ENCODE measurements at regions not wholly inside any gene's neighbourhood (a gene's known extent, or its start where the extent isn't known, plus 50 kb on each side); places are given as distances from the start of the nearest gene placed in this dataset.

DNA sequence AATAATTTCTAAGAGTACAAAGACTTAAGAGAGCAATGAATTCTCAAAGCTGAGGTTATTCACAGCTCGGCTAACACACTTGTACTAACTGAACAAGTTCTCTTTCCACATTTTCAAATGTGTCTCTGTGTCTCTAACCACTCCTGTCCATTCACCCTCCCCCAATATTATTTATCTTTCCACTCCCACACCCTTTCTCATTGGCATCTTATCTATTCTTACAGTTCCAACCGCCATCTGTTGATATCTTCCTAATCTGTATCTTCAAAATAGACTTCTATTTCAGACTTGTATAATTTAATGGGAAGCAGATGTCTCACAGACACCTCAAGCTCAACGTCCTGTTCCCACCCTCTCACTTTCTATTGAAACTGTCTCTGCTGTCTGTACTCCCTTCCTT is 205.9 kb downstream of the ANXA1 start:
- no peak for DNase-seq (ENCODE audit: low read depth, low spot score)
- dilution Hi-C loops (cut with MboI; ENCODE audit: extremely low pct_ligation_motif_present, low sequenced_read_pairs), result no loop called here
- no peaks in the 10 kb centered on the region for H3K36me3 ChIP-seq (ENCODE audit: control insufficient read depth in 2 of 2, extremely low read depth in 1 of 2, insufficient read depth in 2 of 2, low read length in 2 of 2)
- no peaks in the 10 kb centered on the region for H3K9me1 ChIP-seq (replicated peaks; ENCODE audit: control insufficient read depth, extremely low read depth, insufficient read depth, low read length)
- no peak overlapping the region for H3K9ac ChIP-seq (replicated peaks; ENCODE audit: extremely low read depth, insufficient read depth, low read length)
- no peak overlapping the region for H3K4me2 ChIP-seq (ENCODE audit: insufficient read depth, low read length)
- H3K4me1 ChIP-seq (ENCODE audit: control insufficient read depth, extremely low read depth, insufficient read depth, low read length), result no peaks in the 10 kb centered on the region
- H3K4me3 ChIP-seq (replicated peaks in 1 of 3; ENCODE audit: insufficient read depth in 1 of 3, low read depth in 1 of 3, low read length in 3 of 3), result no peak overlapping the region
- no peaks in the 10 kb centered on the region for H4K20me1 ChIP-seq (replicated peaks; ENCODE audit: control insufficient read depth, extremely low read depth, insufficient read depth, low read length)
- CTCF ChIA-PET, result interaction anchor here (0.6 kb wide), 1 partner anchor 157 kb away, joined by 4 read pairs; no protein-coding TSS in a partner anchor
- H3K9me3 ChIP-seq (replicated peaks; ENCODE audit: control insufficient read depth, insufficient read depth, low read length), result no peaks in the 10 kb centered on the region
- H3K79me2 ChIP-seq (ENCODE audit: control insufficient read depth, insufficient read depth, low read length), result no peaks in the 10 kb centered on the region
- POLR2A ChIA-PET, result no interaction called here
- TF ChIP-seq, protein P1, sequence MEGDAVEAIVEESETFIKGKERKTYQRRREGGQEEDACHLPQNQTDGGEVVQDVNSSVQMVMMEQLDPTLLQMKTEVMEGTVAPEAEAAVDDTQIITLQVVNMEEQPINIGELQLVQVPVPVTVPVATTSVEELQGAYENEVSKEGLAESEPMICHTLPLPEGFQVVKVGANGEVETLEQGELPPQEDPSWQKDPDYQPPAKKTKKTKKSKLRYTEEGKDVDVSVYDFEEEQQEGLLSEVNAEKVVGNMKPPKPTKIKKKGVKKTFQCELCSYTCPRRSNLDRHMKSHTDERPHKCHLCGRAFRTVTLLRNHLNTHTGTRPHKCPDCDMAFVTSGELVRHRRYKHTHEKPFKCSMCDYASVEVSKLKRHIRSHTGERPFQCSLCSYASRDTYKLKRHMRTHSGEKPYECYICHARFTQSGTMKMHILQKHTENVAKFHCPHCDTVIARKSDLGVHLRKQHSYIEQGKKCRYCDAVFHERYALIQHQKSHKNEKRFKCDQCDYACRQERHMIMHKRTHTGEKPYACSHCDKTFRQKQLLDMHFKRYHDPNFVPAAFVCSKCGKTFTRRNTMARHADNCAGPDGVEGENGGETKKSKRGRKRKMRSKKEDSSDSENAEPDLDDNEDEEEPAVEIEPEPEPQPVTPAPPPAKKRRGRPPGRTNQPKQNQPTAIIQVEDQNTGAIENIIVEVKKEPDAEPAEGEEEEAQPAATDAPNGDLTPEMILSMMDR (IDR thresholded peaks at IDR 0.05; ENCODE audit: extremely low read depth in 1 of 2, insufficient read depth in 1 of 2, low read depth in 1 of 2, low read length in 2 of 2), result no peak
- intact Hi-C loops (cut with micrococcal nuclease), result no loop called here
- BruUV-seq (replicated peaks), result no TSS peak
- H2AFZ ChIP-seq (ENCODE audit: low read depth, low read length), result no peak overlapping the region
- H3K27ac ChIP-seq (ENCODE audit: insufficient read depth, low read depth, low read length), result no peak overlapping the region
- no peak for FAIRE-seq
- H3K27me3 ChIP-seq (ENCODE audit: control insufficient read depth in 2 of 2, insufficient read depth in 2 of 2, low read length in 2 of 2), result no peaks in the 10 kb centered on the region

DNA sequence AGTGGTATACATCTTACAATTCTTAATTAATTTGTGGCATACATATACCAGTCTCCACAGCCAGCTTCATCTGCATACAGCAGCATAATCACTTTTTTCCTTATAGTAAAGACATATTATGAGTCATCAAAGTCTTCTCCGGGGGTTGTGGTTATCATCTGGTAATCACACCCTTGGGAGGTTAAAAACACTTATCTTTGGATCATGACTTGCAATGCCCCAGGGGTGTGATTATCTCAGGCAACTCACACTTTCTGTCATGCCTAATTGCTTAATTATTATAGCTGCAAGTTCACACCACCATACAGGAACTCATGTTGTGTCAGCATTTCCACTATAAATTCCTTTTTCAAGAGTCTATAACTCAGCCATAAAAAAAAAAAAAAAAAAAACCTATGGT is 218.4 kb downstream of the ANXA1 start:
- no TSS peak for BruUV-seq (replicated peaks)
- ChIA-PET CTCF (no interaction called here), POLR2A (no interaction called here)
- Histone ChIP-seq H3K4me3 (replicated peaks in 1 of 3; ENCODE audit: insufficient read depth in 1 of 3, low read depth in 1 of 3, low read length in 3 of 3) (no peak overlapping the region), H3K79me2 (ENCODE audit: control insufficient read depth, insufficient read depth, low read length) (no peaks in the 10 kb centered on the region), H2AFZ (ENCODE audit: low read depth, low read length) (no peak overlapping the region), H3K27me3 (ENCODE audit: control insufficient read depth in 2 of 2, insufficient read depth in 2 of 2, low read length in 2 of 2) (no peaks in the 10 kb centered on the region), H3K27ac (ENCODE audit: insufficient read depth, low read depth, low read length) (no peak overlapping the region), H3K9ac (replicated peaks; ENCODE audit: extremely low read depth, insufficient read depth, low read length) (no peak overlapping the region), H3K4me2 (ENCODE audit: insufficient read depth, low read length) (no peak overlapping the region), H3K9me3 (replicated peaks; ENCODE audit: control insufficient read depth, insufficient read depth, low read length) (no peaks in the 10 kb centered on the region), H4K20me1 (replicated peaks; ENCODE audit: control insufficient read depth, extremely low read depth, insufficient read depth, low read length) (no peaks in the 10 kb centered on the region), H3K4me1 (ENCODE audit: control insufficient read depth, extremely low read depth, insufficient read depth, low read length) (no peaks in the 10 kb centered on the region), H3K9me1 (replicated peaks; ENCODE audit: control insufficient read depth, extremely low read depth, insufficient read depth, low read length) (no peaks in the 10 kb centered on the region), H3K36me3 (ENCODE audit: control insufficient read depth in 2 of 2, extremely low read depth in 1 of 2, insufficient read depth in 2 of 2, low read length in 2 of 2) (no peaks in the 10 kb centered on the region)
- no peak for TF ChIP-seq POLR2A (IDR thresholded peaks at IDR 0.05; ENCODE audit: low read depth, low read length)
- no peak for TF ChIP-seq MYC (IDR thresholded peaks at IDR 0.05; ENCODE audit: low read depth, low read length)
- no peak for TF ChIP-seq EZH2 (IDR thresholded peaks at IDR 0.05; ENCODE audit: borderline replicate concordance, low read depth, low read length, severe bottlenecking)
- TF ChIP-seq POLR2AphosphoS5 (IDR thresholded peaks at IDR 0.05; ENCODE audit: insufficient read depth, low read depth, low read length), result no peak
- TF ChIP-seq, protein P1 (IDR thresholded peaks at IDR 0.05; ENCODE audit: extremely low read depth in 1 of 2, insufficient read depth in 1 of 2, low read depth in 1 of 2, low read length in 2 of 2), result no peak
- TF ChIP-seq JUN (IDR thresholded peaks at IDR 0.05; ENCODE audit: borderline replicate concordance, insufficient read depth, insufficient read length, low read depth), result no peak
- no peak for TF ChIP-seq GATA2 (IDR thresholded peaks at IDR 0.05; ENCODE audit: insufficient read depth, insufficient read length, low read depth, low read length)
- TF ChIP-seq FOS (IDR thresholded peaks at IDR 0.05; ENCODE audit: borderline replicate concordance, insufficient read depth, low read length), result no peak
- TF ChIP-seq, protein P2, sequence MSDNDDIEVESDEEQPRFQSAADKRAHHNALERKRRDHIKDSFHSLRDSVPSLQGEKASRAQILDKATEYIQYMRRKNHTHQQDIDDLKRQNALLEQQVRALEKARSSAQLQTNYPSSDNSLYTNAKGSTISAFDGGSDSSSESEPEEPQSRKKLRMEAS (IDR thresholded peaks at IDR 0.05; ENCODE audit: insufficient read depth, insufficient read length), result no peak
- no peak for FAIRE-seq
- intact Hi-C loops (cut with micrococcal nuclease), result no loop called here
- dilution Hi-C loops (cut with MboI; ENCODE audit: extremely low pct_ligation_motif_present, low sequenced_read_pairs), result no loop called here
- DNase-seq (ENCODE audit: low read depth, low spot score), result no peak

Measured in endothelial cell of umbilical vein (primary cell).